Stimulated activated CD4-positive, alpha-beta T cell treated with anti-CD3 and anti-CD28 coated beads, Interleukin-2, amount 100 ng/mL, for 48 hours (primary cell): ENCODE measurements at regions not wholly inside any gene's neighbourhood (a gene's known extent, or its start where the extent isn't known, plus 50 kb on each side); places are given as distances from the start of the nearest gene placed in this dataset.
A peak's percentile ranks its signal among the peaks of the same experiment; 100 is the strongest.

Experiments
- DNase-seq, 2 donors: peaks; one replicate each; pipeline ENCODE4 v3.0.0-alpha.2; 2020

GRCh38 chr20:34163307-34163706 lies 51.3 kb upstream of the EIF2S2 start:
- DNase-seq: no peak

GRCh38 chr20:34164381-34164984 lies 52.4 kb upstream of the EIF2S2 start:
- no peak for DNase-seq

DNA sequence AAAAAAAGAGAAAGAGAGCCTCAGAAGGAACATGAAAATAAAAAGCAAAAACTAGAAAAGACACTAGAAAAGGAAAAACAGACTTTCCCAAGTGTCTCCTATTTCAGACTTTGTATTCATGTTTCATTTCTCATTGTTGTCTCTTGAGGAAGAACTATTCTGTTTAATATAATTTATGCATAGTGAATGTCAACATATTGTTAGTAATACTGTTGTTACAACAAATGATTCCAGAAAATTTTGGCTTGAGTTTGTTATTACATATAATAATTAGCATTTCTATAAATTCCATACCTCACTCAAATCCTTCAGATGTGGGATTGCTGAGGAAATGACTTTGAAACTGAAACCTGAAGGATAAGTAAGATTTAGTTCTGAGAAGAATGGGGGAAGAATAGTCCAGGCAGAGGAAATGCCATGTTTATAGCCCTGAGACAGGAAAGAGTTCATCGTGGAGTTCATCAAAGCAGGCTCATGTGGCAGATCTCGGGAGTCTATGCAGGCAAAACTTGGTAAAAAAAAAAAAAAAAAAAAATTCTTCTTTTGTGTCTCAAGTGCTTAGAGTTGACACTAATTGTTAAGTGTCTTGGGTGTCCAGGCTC lies 53.1 kb upstream of the EIF2S2 start:
- DNase-seq: no peak

DNA sequence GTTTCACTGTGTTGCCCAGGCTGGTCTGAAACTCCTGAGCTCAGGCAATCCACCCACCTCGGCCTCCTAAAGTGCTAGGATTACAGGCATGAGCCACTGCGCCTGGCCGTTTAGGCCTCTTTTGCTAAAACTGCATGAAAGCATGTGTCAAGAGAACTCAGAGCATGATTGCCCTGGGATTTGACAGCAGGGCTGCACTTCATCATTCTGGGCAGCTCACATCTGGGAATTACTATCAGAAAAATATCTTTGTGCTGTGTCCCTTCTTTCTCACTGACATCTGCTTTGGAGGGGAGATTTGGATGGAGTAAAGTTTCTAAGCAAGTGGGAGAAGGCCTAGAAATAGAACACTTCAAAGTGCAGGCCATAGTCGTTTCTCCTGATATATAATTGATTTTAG lies 59.6 kb upstream of the EIF2S2 start:
- DNase-seq: no peak

- no peak for DNase-seq
These were observed 60.9 kb upstream of the EIF2S2 start for GRCh38 chr20:34172926-34173325.

GRCh38 chr20:34175079-34175478 lies 63.0 kb upstream of the EIF2S2 start:
- DNase-seq: no peak

GRCh38 chr20:34175879-34176278 lies 63.8 kb upstream of the EIF2S2 start:
- DNase-seq: no peak

- no peak for DNase-seq
These were observed 64.2 kb upstream of the ASIP start for GRCh38 chr20:34177052-34177451.

GRCh38 chr20:34179637-34180360 lies 61.4 kb upstream of the ASIP start:
- no peak for DNase-seq

GRCh38 chr20:34180460-34181120 lies 60.6 kb upstream of the ASIP start:
- no peak for DNase-seq

DNA sequence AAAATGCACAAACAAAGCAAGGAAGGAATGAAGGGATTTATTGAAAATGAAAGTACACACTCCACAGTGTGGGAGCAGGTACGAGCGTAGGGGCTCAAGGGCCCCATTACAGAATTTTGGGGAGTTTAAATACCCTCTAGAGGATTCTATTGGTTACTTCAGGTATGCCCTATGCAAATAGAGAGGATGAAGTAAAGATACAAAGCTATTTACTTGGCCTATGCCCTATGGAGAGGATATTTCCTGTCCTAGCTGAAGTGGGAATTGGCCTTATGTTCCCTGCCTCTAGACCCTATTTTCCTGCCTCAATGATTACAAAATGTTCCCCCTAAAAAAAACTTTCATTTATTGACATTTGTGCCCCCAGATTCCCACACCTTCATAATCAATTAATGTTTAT lies 59.7 kb upstream of the ASIP start:
- no peak for DNase-seq

GRCh38 chr20:34185766-34186620 lies 55.2 kb upstream of the ASIP start:
- no peak for DNase-seq

DNA sequence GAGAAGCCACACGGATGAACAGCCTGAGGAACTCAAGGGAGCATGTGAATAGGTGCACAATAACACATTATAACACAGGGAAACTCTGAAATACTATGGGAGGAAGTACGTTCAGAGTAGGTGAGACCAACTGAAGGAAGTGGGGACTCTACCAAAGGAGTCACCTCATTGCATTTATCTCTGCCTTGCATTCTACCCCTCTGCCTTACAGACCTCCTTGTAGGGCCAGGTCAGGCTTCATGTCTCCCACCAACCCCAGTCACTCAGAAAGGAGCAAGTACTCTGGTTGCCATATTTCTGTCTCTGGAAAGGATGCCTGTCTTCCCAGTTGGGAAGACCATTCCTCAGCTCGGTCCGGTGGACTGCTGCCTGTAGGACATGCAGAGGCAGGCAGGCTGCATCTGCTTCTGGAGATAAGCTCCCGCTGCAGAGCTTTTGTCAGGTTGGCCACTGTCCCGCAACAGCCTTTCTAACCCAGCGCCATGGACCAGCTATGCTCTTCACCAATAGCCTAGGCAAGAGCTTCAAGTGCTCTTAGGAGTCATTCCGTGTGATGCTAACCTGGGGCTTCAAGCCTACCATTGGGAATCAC lies 51.6 kb upstream of the ASIP start:
- DNase-seq: no peak

GRCh38 chr20:34190262-34190661 lies 51.0 kb upstream of the ASIP start:
- no peak for DNase-seq

DNA sequence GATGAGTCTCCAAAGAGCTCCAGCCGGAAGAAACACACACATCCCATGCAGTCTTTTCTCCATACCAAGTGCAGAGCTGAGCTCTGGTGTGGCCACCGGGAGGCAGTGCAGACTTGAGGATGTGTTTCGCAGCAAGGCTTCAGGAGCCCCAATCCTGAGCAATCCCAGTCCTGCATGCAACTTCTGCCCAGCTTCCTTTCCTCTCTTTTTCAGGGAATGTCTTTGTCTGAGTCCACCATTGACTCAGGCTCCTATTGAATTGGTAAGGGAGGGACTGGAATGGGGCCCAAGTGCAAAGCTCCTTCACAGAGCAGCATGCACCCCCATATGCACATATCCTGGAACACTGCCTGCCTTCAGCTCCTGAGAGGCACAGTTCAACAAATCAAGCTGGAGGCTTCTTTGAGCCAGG lies 50.5 kb upstream of the ASIP start:
- peak; percentile 4 to 21 for DNase-seq
